Peyer's patch (tissue), 4 donors: ENCODE measurements at regions not wholly inside any gene's neighbourhood (a gene's known extent, or its start where the extent isn't known, plus 50 kb on each side); places are given as distances from the start of the nearest gene placed in this dataset.

Experiments used
- DNase-seq, 3 donors: peaks; one replicate each; pipeline ENCODE4 v3.0.0-alpha.2; 2017 to 2019
- H3K27ac ChIP-seq, 4 donors: fragments of 200-600 bp; sonication (generic); one replicate each; pipeline ENCODE4 v1.5.1; 2016 to 2019
- H3K27me3 ChIP-seq, 2 donors: fragments of 200-600 bp; sonication (generic); one replicate each; pipeline ENCODE4 v1.5.1; 2019
- H3K36me3 ChIP-seq, 3 donors: fragments of 200-600 bp; sonication (generic); one replicate each; pipeline ENCODE4 v1.5.1; 2016 to 2019
- H3K4me1 ChIP-seq, 4 donors: fragments of 200-600 bp; sonication (generic); one replicate each; pipeline ENCODE4 v1.5.1; 2016 to 2019
- H3K4me3 ChIP-seq, 4 donors: fragments of 200-600 bp; sonication (generic); 1 replicate in 3 of 4; 2 replicates in 1 of 4; pipeline ENCODE4 v1.5.1; 2016 to 2019; ENCODE audit warnings: mild to moderate bottlenecking in 1 of 4
- H3K9me3 ChIP-seq, 4 donors: fragments of 200-600 bp; sonication (generic); one replicate each; pipeline ENCODE4 v1.5.1; 2016 to 2019; ENCODE audit warnings: mild to moderate bottlenecking in 1 of 4
- CTCF ChIP-seq, 6 experiments: fragments of 450-650 bp in 4 of 6; fragments of 200-600 bp in 2 of 6; sonication (generic) in 1 of 6; IDR thresholded peaks; one replicate each; pipeline ENCODE4 v1.5.1; 2017 to 2019; ENCODE audit warnings: antibody characterized with exemption in 6 of 6, mild to moderate bottlenecking in 3 of 6, moderate library complexity in 1 of 6
- POLR2A ChIP-seq, 2 donors: fragments of 450-650 bp; IDR thresholded peaks; one replicate each; pipeline ENCODE4 v1.5.1; 2017; ENCODE audit warnings: antibody characterized with exemption in 2 of 2, mild to moderate bottlenecking in 2 of 2, moderate library complexity in 2 of 2

- TF ChIP-seq CTCF (IDR thresholded peaks at IDR 0.05) = no peak
- no peak for TF ChIP-seq POLR2A (IDR thresholded peaks at IDR 0.05)
- DNase-seq = no peak
- Histone ChIP-seq H3K4me3 (no peak overlapping the region), H3K4me1 (no peaks in the 10 kb centered on the region), H3K27ac (peak overlapping the region in 1 of 4 donors; percentile 57), H3K9me3 (no peaks in the 10 kb centered on the region), H3K36me3 (no peaks in the 10 kb centered on the region), H3K27me3 (no peaks in the 10 kb centered on the region)
Measured at GRCh38 chr7:116317907-116318306, 107.6 kb downstream of the TES start.

- TF ChIP-seq CTCF (IDR thresholded peaks at IDR 0.05) (no peak), POLR2A (IDR thresholded peaks at IDR 0.05) (no peak)
- H3K9me3 ChIP-seq = no peaks in the 10 kb centered on the region
- H3K36me3 ChIP-seq = no peaks in the 10 kb centered on the region
- no peak overlapping the region for H3K27ac ChIP-seq
- DNase-seq = no peak
- no peak overlapping the region for H3K4me3 ChIP-seq
- no peaks in the 10 kb centered on the region for H3K4me1 ChIP-seq
- H3K27me3 ChIP-seq = no peaks in the 10 kb centered on the region
Measured at GRCh38 chr7:116322541-116322940, 112.2 kb downstream of the TES start.

- TF ChIP-seq POLR2A (IDR thresholded peaks at IDR 0.05) = no peak
- no peak for TF ChIP-seq CTCF (IDR thresholded peaks at IDR 0.05)
- H3K27me3 ChIP-seq = no peaks in the 10 kb centered on the region
Measured at GRCh38 chr7:116324582-116324981, 114.2 kb downstream of the TES start.

GRCh38 chr7:116325517-116325916 lies 115.2 kb downstream of the TES start:
- H3K4me1 ChIP-seq = no peaks in the 10 kb centered on the region
- no peak overlapping the region for H3K27ac ChIP-seq
- no peak for DNase-seq
- no peaks in the 10 kb centered on the region for H3K27me3 ChIP-seq
- TF ChIP-seq CTCF (IDR thresholded peaks at IDR 0.05) (no peak), POLR2A (IDR thresholded peaks at IDR 0.05) (no peak)
- H3K4me3 ChIP-seq = no peak overlapping the region
- H3K9me3 ChIP-seq = no peaks in the 10 kb centered on the region
- no peaks in the 10 kb centered on the region for H3K36me3 ChIP-seq

More at GRCh38 chr7:116324582-116324981, 114.2 kb downstream of the TES start:
- no peak for DNase-seq
- Histone ChIP-seq H3K4me3 (no peak overlapping the region), H3K36me3 (no peaks in the 10 kb centered on the region), H3K27ac (no peak overlapping the region), H3K9me3 (no peaks in the 10 kb centered on the region), H3K4me1 (no peaks in the 10 kb centered on the region)

- no peak for DNase-seq
- Histone ChIP-seq H3K27ac (no peak overlapping the region), H3K27me3 (no peaks in the 10 kb centered on the region)
Measured at GRCh38 chr7:116327135-116327534, 116.8 kb downstream of the TES start.

More at GRCh38 chr7:116327135-116327534, 116.8 kb downstream of the TES start:
- Histone ChIP-seq H3K9me3 (no peaks in the 10 kb centered on the region), H3K4me3 (no peak overlapping the region), H3K36me3 (no peaks in the 10 kb centered on the region), H3K4me1 (no peaks in the 10 kb centered on the region)
- TF ChIP-seq CTCF (IDR thresholded peaks at IDR 0.05) = no peak
- TF ChIP-seq POLR2A (IDR thresholded peaks at IDR 0.05) = no peak
